Activated naive CD8-positive, alpha-beta T cell treated with anti-CD3 and anti-CD28 coated beads, Interleukin-2, amount 50 U/mL, for 24 hours (primary cell): ENCODE measurements at regions not wholly inside any gene's neighbourhood (a gene's known extent, or its start where the extent isn't known, plus 50 kb on each side); places are given as distances from the start of the nearest gene placed in this dataset.

Experiments used
- ATAC-seq: fragments of 150-1000 bp; cut with Tn5 transposase; one replicate; pipeline ENCODE4 v1.10.0; 2021
- DNase-seq: peaks from one replicate; pipeline ENCODE4 v3.0.0; 2021
- H3K27ac Mint-ChIP-seq: one replicate; pipeline ENCODE4 v1.8.0; 2021; ENCODE audit warnings: mild to moderate bottlenecking, mixed read lengths
- H3K27me3 Mint-ChIP-seq: one replicate; pipeline ENCODE4 v1.8.0; 2021; ENCODE audit warnings: mixed read lengths
- H3K36me3 Mint-ChIP-seq: one replicate; pipeline ENCODE4 v1.8.0; 2021; ENCODE audit warnings: low read depth, mixed read lengths
- H3K4me1 Mint-ChIP-seq: one replicate; pipeline ENCODE4 v1.8.0; 2021; ENCODE audit warnings: mixed read lengths
- H3K4me3 Mint-ChIP-seq: one replicate; pipeline ENCODE4 v1.8.0; 2021; ENCODE audit warnings: mild to moderate bottlenecking, moderate library complexity, mixed read lengths
- H3K9me3 Mint-ChIP-seq: one replicate; pipeline ENCODE4 v1.8.0; 2021; ENCODE audit warnings: mixed read lengths

DNA sequence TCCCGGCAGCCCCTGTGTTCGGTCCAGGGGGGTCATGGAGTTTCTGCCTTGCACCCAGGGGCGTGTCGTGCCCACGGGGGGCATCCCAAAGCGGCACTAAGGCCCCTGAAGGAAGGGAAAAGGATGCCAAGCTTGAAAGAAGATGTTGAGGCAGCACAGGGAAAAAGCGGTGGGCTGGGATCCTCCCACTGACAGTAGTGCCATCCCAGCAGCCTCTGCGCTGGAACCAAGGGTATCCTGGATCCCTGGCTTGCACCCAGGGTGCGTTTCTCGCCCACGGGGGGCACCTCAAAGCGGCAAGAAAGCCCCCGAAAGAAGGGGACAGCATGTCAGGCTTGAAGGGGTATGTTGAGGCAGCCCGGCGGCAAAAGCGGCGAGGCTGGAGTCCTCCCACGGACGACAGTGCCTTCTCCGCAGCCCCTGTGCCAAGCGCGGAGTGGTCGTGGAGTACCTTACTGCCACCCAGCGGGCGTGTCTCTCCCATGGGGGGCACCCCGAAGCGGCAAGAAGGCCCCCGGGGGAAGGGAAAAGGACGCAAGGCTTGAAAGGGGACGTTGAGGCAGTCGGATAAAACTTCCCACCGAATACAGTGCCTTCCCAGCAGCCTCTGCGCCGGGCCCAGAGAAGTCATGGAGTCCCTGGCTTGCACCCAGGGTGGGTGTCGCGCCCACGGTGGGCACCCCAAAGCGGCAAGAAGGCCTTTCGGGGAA, 164.4 kb upstream of the ALG10B start:
- no peak overlapping the region for H3K4me3 Mint-ChIP-seq
- DNase-seq (no peak), ATAC-seq (no peak)
- H3K9me3 Mint-ChIP-seq: peaks cover 19% of the 10 kb centered on the region
- H3K27ac Mint-ChIP-seq: no peak overlapping the region
- no peaks in the 10 kb centered on the region for H3K27me3 Mint-ChIP-seq
- no peaks in the 10 kb centered on the region for H3K36me3 Mint-ChIP-seq
- H3K4me1 Mint-ChIP-seq: no peaks in the 10 kb centered on the region

DNA sequence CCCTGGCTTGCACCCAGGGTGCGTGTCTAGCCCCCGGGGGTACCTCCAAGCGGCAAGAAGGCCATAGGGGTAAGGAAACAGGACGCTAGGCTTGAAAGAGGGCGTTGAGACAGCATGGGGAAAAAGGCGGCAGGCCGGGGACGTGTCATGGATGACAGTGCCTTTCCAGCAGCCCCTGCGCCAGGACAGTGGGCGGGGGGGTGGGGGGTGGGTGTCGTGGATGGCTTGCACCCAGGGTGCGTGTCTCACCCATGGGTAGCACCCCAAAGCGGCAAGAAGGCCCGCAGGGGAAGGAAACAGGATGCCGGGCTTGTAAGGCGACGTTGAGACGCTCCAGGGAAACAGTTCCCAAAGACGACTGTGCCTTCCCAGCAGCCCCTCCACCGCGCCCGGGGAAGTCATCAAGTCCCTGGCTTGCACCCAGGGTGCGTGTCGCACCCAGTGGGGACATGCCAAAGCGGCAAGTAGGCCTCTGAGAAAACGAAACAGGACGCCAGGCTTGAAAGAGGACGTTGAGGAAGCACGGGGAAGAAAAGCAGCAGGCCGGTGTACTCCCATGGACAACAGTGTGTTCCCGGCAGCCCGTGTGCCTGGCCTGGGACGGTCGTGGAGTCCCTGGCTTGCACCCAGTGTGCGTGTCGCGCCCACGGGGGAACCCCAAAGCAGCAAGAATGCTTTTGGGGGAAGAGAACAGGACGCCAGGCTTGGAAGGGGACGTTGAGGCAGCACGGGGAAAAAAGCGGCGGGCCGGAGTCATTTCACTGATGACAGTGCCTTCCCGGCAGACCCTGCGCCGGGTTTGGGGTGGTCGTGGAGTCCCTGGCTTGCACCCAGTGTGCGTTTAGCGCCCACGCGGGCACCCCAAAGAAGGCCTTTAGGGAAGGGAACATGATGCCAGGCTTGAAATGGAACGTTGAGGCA, 163.5 kb upstream of the ALG10B start:
- Mint-ChIP-seq H3K9me3 (peaks cover 11% of the 10 kb centered on the region), H3K36me3 (no peaks in the 10 kb centered on the region), H3K4me3 (no peak overlapping the region), H3K27ac (no peak overlapping the region), H3K27me3 (no peaks in the 10 kb centered on the region), H3K4me1 (no peaks in the 10 kb centered on the region)
- no peak for DNase-seq
- no peak for ATAC-seq

DNA sequence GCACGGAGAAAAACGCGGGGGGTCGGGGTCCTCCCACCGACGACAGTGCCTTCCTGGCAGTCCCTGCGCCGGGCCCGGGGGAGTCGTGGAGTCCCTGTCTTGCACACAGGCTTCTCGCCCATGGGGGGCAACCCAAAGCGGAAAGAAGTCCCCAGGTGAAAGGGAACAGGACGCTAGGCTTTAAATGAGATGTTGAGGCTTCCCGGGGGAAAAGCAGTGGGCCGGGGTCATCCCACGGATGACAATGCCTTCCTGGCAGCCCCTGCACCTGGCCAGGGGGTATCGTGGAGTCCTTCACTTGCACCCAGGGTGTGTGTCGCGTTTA, 162.9 kb upstream of the ALG10B start:
- Mint-ChIP-seq H3K9me3 (peaks cover 6% of the 10 kb centered on the region), H3K27me3 (no peaks in the 10 kb centered on the region), H3K36me3 (no peaks in the 10 kb centered on the region), H3K4me1 (no peaks in the 10 kb centered on the region), H3K4me3 (no peak overlapping the region), H3K27ac (no peak overlapping the region)
- ATAC-seq (no peak), DNase-seq (no peak)

DNA sequence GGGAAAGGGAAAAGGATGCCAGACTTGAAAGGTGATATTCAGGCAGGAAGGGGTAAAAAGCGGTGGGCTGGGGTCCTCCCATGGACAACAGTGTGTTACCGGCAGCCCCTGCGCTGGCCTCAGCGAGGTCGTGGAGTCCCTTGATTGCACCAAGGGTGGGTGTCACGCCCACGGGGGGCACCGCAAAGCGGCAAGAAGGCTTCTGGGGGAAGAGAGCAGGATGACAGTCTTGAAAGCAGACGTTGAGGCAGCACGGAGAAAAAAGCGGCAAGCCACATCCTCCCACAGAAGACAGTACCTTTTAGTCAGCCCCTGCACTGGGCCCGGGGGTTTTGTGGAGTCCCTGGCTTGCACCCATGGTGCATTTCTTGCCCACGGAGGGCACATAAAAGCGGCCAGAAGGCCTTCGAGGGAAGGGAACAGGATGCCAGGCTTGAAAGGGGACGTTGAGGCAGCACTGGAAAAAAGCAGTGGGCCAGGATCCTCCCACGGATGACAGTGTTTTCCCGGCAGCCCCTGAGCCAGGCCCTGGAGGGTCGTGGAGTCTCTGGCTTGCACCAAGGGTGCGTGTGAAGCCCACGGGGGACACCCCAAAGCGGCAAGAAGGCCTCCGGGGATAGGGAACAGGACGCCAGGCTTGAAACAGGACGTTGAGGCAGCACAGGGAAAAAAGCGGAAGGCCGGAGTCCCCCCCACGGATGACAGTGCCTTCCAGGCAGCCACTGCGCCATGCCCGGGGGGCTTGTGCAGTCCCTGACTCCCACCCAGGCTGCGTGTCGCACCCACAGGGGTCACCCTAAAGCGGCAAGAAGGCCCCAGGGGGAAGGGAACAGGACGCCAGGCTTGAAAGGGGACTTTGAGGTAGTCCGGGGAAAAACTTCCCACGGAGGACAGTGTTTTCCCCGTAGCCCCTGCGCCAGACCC, 162.2 kb upstream of the ALG10B start:
- ATAC-seq: no peak
- H3K27ac Mint-ChIP-seq: no peak overlapping the region
- no peaks in the 10 kb centered on the region for H3K9me3 Mint-ChIP-seq
- no peak for DNase-seq
- H3K4me1 Mint-ChIP-seq: no peaks in the 10 kb centered on the region
- H3K36me3 Mint-ChIP-seq: no peaks in the 10 kb centered on the region
- H3K27me3 Mint-ChIP-seq: no peaks in the 10 kb centered on the region
- no peak overlapping the region for H3K4me3 Mint-ChIP-seq

DNA sequence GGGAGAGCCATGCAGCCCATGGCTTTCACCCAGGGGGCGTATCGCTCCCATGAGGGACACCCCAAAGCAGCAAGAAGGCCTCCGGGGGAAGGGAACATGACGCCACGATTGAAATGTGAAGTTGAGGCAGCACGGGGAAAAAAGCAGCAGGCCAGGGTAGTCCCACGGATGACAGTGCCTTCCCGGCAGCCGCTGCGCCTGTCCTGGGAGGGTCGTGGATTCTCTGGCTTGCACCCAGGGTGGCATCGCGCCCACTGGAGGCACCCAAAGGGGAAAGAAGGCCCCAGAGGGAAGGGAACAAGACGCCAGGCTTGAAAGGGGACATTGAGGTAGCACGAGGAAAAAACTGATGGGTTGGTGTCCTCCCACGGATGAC, 161.6 kb upstream of the ALG10B start:
- H3K4me1 Mint-ChIP-seq: no peaks in the 10 kb centered on the region
- H3K27me3 Mint-ChIP-seq: no peaks in the 10 kb centered on the region
- no peak overlapping the region for H3K27ac Mint-ChIP-seq
- no peak overlapping the region for H3K4me3 Mint-ChIP-seq
- H3K36me3 Mint-ChIP-seq: no peaks in the 10 kb centered on the region
- ATAC-seq (no peak), DNase-seq (no peak)
- no peaks in the 10 kb centered on the region for H3K9me3 Mint-ChIP-seq

DNA sequence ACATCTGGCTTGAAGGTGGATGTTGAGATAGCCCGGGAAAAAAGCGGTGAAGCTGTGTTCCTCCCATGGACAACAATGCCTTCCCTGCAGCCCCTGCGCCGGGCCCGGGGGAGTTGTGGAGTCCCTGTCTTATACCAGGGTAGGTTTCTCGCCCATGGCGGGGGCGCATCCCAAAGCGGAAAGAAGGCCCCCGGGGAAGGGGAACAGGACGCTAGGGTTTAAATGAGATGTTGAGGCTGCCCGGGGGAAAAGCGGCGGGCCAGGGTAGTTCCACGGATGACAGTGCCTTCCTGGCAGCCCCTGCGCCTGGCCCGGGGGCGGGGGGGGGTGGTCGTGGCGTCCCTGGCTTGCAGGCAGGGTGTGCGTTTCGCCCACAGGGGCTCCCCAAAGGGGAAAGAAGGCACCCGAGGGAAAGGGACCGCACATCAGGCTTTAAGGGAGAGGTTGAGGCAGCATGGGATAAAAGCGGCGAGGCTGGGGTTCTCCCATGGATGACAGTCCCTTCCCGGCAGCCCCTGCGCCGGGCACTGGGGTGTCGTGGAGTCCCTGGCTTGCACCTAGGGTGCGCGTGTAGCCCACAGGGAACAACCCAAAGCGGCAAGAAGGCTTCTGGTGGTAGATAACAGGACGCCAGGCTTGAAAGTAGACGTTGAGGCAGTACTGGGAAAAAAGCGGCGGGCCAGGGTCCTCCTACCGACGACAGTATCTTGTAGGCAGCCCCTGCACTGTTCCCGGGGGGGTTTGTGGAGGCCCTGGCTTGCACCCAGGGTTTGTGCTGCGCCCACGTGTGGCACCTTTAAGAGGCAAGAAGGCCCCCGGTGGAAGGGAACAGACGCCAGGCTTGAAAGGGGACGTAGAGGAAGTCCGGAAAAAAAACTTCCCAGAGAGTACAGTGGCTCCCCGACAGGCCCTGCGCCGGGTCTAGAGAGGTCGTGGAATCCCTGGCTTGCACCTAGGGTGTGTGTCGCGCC, 160.8 kb upstream of the ALG10B start:
- Mint-ChIP-seq H3K4me1 (no peaks in the 10 kb centered on the region), H3K36me3 (no peaks in the 10 kb centered on the region), H3K4me3 (no peak overlapping the region), H3K27ac (no peak overlapping the region), H3K9me3 (no peaks in the 10 kb centered on the region), H3K27me3 (no peaks in the 10 kb centered on the region)
- no peak for DNase-seq
- no peak for ATAC-seq

GRCh38 chr12:38156497-38157245, 159.9 kb upstream of the ALG10B start:
- Mint-ChIP-seq H3K4me3 (no peak overlapping the region), H3K27ac (no peak overlapping the region), H3K9me3 (no peaks in the 10 kb centered on the region), H3K27me3 (no peaks in the 10 kb centered on the region), H3K36me3 (no peaks in the 10 kb centered on the region), H3K4me1 (no peaks in the 10 kb centered on the region)
- DNase-seq (no peak), ATAC-seq (no peak)

DNA sequence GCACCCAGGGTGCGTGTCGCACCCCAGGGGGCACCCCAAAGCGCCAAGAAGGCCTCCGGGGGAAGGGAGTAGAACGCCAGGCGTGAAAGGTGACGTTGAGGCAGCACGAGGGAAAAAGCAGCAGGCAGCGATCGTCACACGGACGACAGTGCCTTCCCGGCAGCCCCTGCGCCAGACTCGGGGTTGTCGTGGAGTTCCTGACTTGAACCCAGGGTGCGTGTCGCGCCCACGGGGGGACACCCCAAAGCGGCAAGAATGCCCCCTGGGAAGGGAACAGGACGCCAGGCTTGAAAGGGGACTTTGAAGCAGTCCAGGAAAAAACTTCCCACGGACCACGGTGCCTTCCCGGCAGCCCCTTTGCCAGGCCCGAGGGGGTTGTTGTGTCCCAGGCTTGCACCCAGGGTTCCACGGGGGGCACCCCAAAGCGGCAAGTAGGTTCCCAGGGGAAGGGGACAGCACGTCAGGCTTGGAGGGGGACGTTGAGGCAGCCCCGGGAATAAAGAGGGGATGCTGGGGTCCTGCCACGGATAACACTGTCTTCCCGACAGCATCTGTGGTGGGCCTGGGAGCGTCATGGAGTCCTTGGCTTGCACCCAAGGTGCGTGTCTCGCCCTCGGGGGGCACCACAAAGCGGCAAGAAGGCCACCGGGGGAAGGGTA, 159.2 kb upstream of the ALG10B start:
- no peak overlapping the region for H3K4me3 Mint-ChIP-seq
- DNase-seq (no peak), ATAC-seq (no peak)
- H3K27me3 Mint-ChIP-seq: no peaks in the 10 kb centered on the region
- peaks cover 6% of the 10 kb centered on the region for H3K9me3 Mint-ChIP-seq
- no peak overlapping the region for H3K27ac Mint-ChIP-seq
- no peaks in the 10 kb centered on the region for H3K36me3 Mint-ChIP-seq
- no peaks in the 10 kb centered on the region for H3K4me1 Mint-ChIP-seq

DNA sequence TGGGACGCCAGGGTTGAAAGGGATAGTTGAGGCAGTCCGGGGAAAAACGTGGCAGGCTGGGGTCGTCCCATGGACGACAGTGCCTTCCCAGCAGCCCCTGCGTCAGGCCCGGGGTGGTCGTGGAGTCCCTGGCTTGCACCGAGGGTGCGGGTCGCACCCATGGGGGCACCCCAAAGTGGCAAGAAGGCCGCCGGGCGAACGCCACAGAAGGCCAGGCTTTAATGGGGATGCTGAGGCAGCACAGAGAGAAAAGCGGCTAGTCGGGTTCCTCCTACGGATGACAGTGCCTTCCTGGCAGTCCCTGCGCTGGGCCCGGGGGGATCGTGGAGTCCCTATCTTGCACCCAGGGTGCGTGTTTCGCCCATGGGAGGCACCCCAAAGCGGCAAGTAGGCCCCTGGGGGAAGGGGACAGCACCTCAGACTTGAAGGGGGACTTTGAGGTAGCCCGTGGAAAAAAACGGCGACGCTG, 158.6 kb upstream of the ALG10B start:
- DNase-seq (no peak), ATAC-seq (no peak)
- Mint-ChIP-seq H3K4me3 (no peak overlapping the region), H3K9me3 (peaks cover 10% of the 10 kb centered on the region), H3K4me1 (no peaks in the 10 kb centered on the region), H3K27ac (no peak overlapping the region), H3K27me3 (no peaks in the 10 kb centered on the region), H3K36me3 (no peaks in the 10 kb centered on the region)

DNA sequence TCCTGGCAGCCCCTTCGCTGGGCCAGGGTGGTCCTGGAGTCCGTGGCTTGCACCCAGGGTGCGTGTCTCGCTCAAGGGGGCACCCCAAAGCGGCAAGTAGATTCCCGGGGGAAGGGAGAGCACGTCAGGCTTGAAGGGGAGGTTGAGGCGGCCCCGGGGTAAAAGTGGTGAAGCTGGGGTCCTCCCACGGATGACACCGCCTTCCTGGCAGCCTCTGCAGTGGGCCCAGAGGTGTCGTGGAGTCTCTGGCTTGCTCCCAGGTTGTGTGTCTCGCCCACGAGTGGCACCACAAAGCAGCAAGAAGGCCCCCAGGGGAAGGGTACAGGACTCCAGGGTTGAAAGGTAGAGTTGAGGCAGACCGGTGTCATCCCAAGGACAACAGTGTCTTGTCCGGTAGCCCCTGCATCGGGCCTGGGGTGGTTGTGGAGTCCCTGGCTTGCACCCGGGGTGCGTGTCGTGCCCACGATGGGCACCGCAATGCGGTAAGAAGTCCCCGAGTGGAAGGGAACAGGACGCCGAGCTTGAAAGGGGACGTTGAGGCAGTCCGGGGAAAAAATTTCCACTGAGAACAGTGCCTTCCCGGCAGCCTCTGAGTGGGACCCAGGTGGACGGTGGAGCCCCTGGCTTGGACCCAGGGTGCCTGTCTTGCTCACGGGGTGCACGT, 158.0 kb upstream of the ALG10B start:
- H3K27ac Mint-ChIP-seq: no peak overlapping the region
- H3K27me3 Mint-ChIP-seq: no peaks in the 10 kb centered on the region
- ATAC-seq: no peak
- H3K9me3 Mint-ChIP-seq: peaks cover 10% of the 10 kb centered on the region
- no peak overlapping the region for H3K4me3 Mint-ChIP-seq
- no peak for DNase-seq
- H3K4me1 Mint-ChIP-seq: no peaks in the 10 kb centered on the region
- H3K36me3 Mint-ChIP-seq: no peaks in the 10 kb centered on the region

- Mint-ChIP-seq H3K27ac (no peak overlapping the region), H3K4me3 (no peak overlapping the region), H3K27me3 (no peaks in the 10 kb centered on the region), H3K4me1 (no peaks in the 10 kb centered on the region), H3K36me3 (no peaks in the 10 kb centered on the region), H3K9me3 (peaks cover 10% of the 10 kb centered on the region)
- no peak for ATAC-seq
- no peak for DNase-seq
These were observed 157.5 kb upstream of the ALG10B start for GRCh38 chr12:38159092-38159551.

DNA sequence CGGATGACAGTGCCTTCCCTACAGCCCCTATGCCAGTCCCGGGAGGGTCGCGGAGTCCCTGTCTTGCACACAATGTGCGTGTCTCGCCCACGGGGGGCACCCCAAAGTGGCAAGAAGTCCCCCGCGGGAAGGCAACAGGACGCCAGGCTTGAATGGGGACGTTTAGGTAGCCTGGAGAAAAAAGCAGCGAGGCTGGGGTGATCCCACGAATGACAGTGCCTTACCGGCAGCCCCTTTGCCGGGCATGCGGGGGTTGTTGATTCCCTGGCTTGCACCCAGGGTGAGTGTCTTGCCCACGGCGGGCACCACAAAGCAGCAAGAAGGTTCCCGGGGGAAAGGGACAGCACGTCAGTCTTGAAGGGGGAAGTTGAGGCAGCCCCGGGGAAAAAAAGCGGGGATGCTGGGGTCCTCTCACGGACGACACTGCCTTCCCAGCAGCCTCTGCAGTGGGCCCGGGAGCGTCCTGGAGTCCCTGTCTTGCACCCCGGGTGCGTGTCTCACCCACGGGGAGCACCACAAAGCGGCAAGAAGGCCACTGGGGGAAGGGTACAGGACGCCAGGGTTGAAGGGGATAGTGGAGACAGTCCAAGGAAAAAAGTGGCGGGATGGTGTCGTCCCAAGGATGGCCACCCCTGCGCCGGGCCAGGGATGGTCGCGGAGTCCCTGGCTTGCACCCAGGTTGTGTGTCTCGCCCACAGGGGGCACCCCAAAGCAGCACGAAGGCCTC, 156.8 kb upstream of the ALG10B start:
- H3K4me1 Mint-ChIP-seq: no peaks in the 10 kb centered on the region
- no peak overlapping the region for H3K27ac Mint-ChIP-seq
- ATAC-seq: no peak
- no peaks in the 10 kb centered on the region for H3K27me3 Mint-ChIP-seq
- H3K4me3 Mint-ChIP-seq: no peak overlapping the region
- peaks cover 10% of the 10 kb centered on the region for H3K9me3 Mint-ChIP-seq
- no peaks in the 10 kb centered on the region for H3K36me3 Mint-ChIP-seq
- DNase-seq: no peak
